ENCODE measurements at regions not wholly inside any gene's neighbourhood (a gene's known extent, or its start where the extent isn't known, plus 50 kb on each side); places are given as distances from the start of the nearest gene placed in this dataset.

GRCh38 chrX:9308426-9308825 is 156.4 kb upstream of the TBL1X start:
- H3K4me3 ChIP-seq (ENCODE audit: low read depth, low read length, poor library complexity, severe bottlenecking) = no peak overlapping the region
- no peaks in the 10 kb centered on the region for H4K20me1 ChIP-seq (ENCODE audit: insufficient read depth, low read length)
- H3K36me3 ChIP-seq (ENCODE audit: insufficient read depth, low read length) = no peaks in the 10 kb centered on the region
- no peak overlapping the region for H2AFZ ChIP-seq (ENCODE audit: low read length)
- no peaks in the 10 kb centered on the region for H3F3A ChIP-seq (ENCODE audit: insufficient read depth, low read length)
- H3K4me1 ChIP-seq (ENCODE audit: insufficient read depth, low read length, severe bottlenecking) = peaks cover 24% of the 10 kb centered on the region
- TF ChIP-seq EZH2 (IDR thresholded peaks at IDR 0.05; ENCODE audit: borderline replicate concordance, low read length) = no peak
- no peak for TF ChIP-seq CTCF (IDR thresholded peaks at IDR 0.05; ENCODE audit: low read length)
- no peak overlapping the region for H3K4me2 ChIP-seq (ENCODE audit: low read length)
- no peaks in the 10 kb centered on the region for H3K79me2 ChIP-seq (ENCODE audit: insufficient read depth, low read length)
- H3K9me3 ChIP-seq (ENCODE audit: low read length) = no peaks in the 10 kb centered on the region
- H3K9ac ChIP-seq (ENCODE audit: low read length) = no peak overlapping the region
- no peak overlapping the region for H3K27ac ChIP-seq (ENCODE audit: low read depth, low read length, poor library complexity, severe bottlenecking)
- H3K27me3 ChIP-seq (ENCODE audit: insufficient read depth, low read length) = no peaks in the 10 kb centered on the region
- H3K9me2 ChIP-seq (ENCODE audit: low read depth, low read length) = no peaks in the 10 kb centered on the region

GRCh38 chrX:9310616-9311015 is 154.2 kb upstream of the TBL1X start:
- Histone ChIP-seq H4K20me1 (ENCODE audit: insufficient read depth, low read length) (no peaks in the 10 kb centered on the region), H3K4me3 (ENCODE audit: low read depth, low read length, poor library complexity, severe bottlenecking) (no peak overlapping the region), H3K9me3 (ENCODE audit: low read length) (no peaks in the 10 kb centered on the region), H3K79me2 (ENCODE audit: insufficient read depth, low read length) (no peaks in the 10 kb centered on the region), H3K9me2 (ENCODE audit: low read depth, low read length) (no peaks in the 10 kb centered on the region), H2AFZ (ENCODE audit: low read length) (no peak overlapping the region), H3F3A (ENCODE audit: insufficient read depth, low read length) (no peaks in the 10 kb centered on the region), H3K4me1 (ENCODE audit: insufficient read depth, low read length, severe bottlenecking) (peaks cover 31% of the 10 kb centered on the region), H3K27ac (ENCODE audit: low read depth, low read length, poor library complexity, severe bottlenecking) (no peak overlapping the region), H3K36me3 (ENCODE audit: insufficient read depth, low read length) (no peaks in the 10 kb centered on the region), H3K4me2 (ENCODE audit: low read length) (no peak overlapping the region), H3K27me3 (ENCODE audit: insufficient read depth, low read length) (no peaks in the 10 kb centered on the region), H3K9ac (ENCODE audit: low read length) (no peak overlapping the region)
- TF ChIP-seq CTCF (IDR thresholded peaks at IDR 0.05; ENCODE audit: low read length) (no peak), EZH2 (IDR thresholded peaks at IDR 0.05; ENCODE audit: borderline replicate concordance, low read length) (no peak)

- Histone ChIP-seq H3K9me3 (ENCODE audit: low read length) (no peaks in the 10 kb centered on the region), H3K9me2 (ENCODE audit: low read depth, low read length) (no peaks in the 10 kb centered on the region)
These were observed 153.3 kb upstream of the TBL1X start for GRCh38 chrX:9311421-9312160.

More at GRCh38 chrX:9311421-9312160, 153.3 kb upstream of the TBL1X start:
- Histone ChIP-seq H3K79me2 (ENCODE audit: insufficient read depth, low read length) (no peaks in the 10 kb centered on the region), H3K27me3 (ENCODE audit: insufficient read depth, low read length) (no peaks in the 10 kb centered on the region), H3K9ac (ENCODE audit: low read length) (no peak overlapping the region), H4K20me1 (ENCODE audit: insufficient read depth, low read length) (no peaks in the 10 kb centered on the region), H3K4me3 (ENCODE audit: low read depth, low read length, poor library complexity, severe bottlenecking) (no peak overlapping the region), H3K4me2 (ENCODE audit: low read length) (no peak overlapping the region; the same call in 1 of the 2 replicates), H3K4me1 (ENCODE audit: insufficient read depth, low read length, severe bottlenecking) (peaks cover 35% of the 10 kb centered on the region), H3F3A (ENCODE audit: insufficient read depth, low read length) (no peaks in the 10 kb centered on the region), H2AFZ (ENCODE audit: low read length) (no peak overlapping the region), H3K36me3 (ENCODE audit: insufficient read depth, low read length) (no peaks in the 10 kb centered on the region), H3K27ac (ENCODE audit: low read depth, low read length, poor library complexity, severe bottlenecking) (peak overlapping the region; percentile 37)
- no peak for TF ChIP-seq CTCF (IDR thresholded peaks at IDR 0.05; ENCODE audit: low read length)
- TF ChIP-seq EZH2 (IDR thresholded peaks at IDR 0.05; ENCODE audit: borderline replicate concordance, low read length) = no peak

Data from OCI-LY1 (cell line).